Retinal pigment epithelial cell (primary cell): ENCODE measurements at regions not wholly inside any gene's neighbourhood (a gene's known extent, or its start where the extent isn't known, plus 50 kb on each side); places are given as distances from the start of the nearest gene placed in this dataset.

Experiments used
- DNase-seq: peaks from one replicate; pipeline ENCODE4 v3.0.0-alpha.2; 2010; ENCODE audit warnings: low read depth
- H3K4me3 ChIP-seq: 2 replicates; pipeline ENCODE4 v1.5.1; 2011; ENCODE audit warnings: mild to moderate bottlenecking, low read length, control low read depth, moderate library complexity
- TF ChIP-seq, protein P1 (sequence below): conservative IDR thresholded peaks from 2 replicates; pipeline ENCODE4 v1.5.1; 2011; ENCODE audit warnings: low read depth, low read length, control low read depth, inconsistent platforms

DNA sequence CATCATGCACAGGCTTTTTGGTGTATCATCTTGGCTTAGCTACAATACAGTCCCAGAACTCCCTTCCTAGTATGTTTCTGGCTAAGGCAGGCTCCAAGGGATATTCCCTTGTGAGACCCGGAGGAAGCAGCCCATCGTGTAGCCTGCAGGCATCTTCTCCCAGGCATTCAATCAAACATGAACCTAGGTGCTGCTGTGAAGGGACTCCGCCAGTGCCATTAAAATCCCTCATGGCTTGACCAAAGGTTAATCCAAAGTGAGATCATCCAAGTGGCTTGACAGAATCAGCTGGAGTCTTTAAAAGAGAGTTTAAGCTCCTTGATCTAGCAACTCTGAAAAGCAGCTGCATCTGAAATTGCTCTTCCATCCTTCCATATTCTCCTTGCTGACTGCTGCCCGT, 333.9 kb downstream of the DIRAS2 start:
- H3K4me3 ChIP-seq = no peak overlapping the region
- TF ChIP-seq, protein P1, sequence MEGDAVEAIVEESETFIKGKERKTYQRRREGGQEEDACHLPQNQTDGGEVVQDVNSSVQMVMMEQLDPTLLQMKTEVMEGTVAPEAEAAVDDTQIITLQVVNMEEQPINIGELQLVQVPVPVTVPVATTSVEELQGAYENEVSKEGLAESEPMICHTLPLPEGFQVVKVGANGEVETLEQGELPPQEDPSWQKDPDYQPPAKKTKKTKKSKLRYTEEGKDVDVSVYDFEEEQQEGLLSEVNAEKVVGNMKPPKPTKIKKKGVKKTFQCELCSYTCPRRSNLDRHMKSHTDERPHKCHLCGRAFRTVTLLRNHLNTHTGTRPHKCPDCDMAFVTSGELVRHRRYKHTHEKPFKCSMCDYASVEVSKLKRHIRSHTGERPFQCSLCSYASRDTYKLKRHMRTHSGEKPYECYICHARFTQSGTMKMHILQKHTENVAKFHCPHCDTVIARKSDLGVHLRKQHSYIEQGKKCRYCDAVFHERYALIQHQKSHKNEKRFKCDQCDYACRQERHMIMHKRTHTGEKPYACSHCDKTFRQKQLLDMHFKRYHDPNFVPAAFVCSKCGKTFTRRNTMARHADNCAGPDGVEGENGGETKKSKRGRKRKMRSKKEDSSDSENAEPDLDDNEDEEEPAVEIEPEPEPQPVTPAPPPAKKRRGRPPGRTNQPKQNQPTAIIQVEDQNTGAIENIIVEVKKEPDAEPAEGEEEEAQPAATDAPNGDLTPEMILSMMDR = no peak
- DNase-seq = no peak

DNA sequence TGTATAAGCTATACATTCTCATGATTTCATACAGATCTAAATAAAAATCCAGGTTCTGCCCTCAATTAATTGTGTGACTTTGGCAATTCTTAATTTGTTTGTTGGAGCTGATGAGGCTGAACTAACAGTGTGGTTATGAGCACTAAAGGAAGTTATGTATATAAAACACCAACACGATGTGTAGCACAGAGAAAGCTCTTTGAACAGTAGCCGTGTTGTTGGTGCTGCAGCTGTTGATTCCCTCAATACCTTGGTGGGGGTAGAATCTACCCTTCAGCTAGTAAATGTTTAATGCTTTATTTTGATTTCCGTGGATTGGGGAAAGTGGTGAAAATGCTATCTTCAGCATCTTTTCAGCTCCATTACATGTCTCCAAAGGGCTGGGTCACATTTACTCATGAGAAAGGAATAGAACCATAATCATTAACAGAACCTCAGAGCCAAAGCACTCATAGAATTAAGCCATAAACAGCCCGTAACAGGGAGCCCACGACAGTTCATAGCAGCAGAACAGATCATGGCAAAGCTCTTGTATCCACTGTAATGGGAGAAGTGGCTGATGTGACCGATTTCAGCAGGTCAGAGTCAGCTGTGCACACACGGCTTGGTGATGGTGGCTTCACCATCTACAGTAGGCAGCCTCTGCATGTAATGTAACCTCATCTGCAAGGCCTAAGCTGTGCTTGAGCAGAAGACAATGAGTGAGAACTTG, 332.7 kb downstream of the DIRAS2 start:
- no peak for DNase-seq
- TF ChIP-seq, protein P1 = no peak

DNA sequence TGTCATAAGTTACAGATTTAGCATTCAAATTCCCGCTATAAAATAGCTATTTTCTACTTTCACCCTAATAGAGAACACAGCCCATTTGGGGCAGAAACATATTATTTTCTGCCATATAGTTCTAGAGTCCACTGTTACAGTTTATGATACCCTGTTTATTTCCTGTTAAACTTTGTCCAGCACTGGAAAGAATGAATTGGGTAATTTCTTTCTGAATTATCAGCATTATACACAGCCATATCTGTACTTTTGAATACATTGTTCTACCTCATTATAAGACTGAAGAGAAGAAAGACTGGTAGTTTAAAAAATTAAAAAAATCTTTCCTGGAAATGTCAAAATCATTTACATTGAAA, 332.1 kb downstream of the DIRAS2 start:
- no peak overlapping the region for H3K4me3 ChIP-seq
- TF ChIP-seq, protein P1 = no peak
- DNase-seq = no peak

More for the DNA sequence above, 332.7 kb downstream of the DIRAS2 start:
- H3K4me3 ChIP-seq = no peak overlapping the region

DNA sequence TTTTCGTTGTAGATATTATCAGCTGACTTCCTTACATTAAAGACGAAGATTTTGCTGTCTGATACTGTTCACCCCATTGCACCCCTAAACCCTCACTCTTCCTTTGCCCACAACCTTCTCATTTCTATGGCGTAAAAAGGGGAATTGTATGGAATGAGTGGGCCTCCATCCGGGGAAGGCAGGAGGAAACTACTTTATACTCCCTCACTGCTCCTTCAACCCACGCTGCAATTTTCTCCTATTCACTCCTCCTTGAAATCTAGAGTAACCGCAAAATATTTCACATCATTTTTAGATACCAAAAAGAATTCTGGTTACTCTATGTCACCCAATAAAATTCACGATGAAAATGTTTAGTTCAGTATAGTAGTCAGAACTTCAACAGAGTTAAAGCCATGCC, 330.8 kb downstream of the DIRAS2 start:
- TF ChIP-seq, protein P1 = no peak
- no peak overlapping the region for H3K4me3 ChIP-seq
- DNase-seq = no peak

DNA sequence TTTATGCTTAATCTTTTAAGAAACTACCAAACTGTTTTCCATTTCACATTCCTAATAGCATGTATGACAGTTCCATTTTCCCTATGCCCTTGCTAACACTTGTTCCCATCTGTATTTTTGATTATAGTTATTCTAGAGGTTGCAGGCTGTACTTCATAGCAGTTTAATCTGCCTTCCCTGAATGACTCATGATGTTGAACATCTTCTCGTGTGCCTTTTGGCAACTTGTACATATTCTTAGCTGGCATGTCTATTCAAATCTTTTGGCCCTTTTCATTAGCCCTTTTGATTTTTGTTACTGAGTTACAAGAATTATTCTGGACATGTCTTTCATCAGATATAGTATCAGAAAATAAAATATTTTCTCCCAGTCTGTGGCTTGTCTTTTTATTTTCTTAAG, 320.3 kb downstream of the DIRAS2 start:
- no peak for DNase-seq
- H3K4me3 ChIP-seq = no peak overlapping the region
- TF ChIP-seq, protein P1 = no peak

DNA sequence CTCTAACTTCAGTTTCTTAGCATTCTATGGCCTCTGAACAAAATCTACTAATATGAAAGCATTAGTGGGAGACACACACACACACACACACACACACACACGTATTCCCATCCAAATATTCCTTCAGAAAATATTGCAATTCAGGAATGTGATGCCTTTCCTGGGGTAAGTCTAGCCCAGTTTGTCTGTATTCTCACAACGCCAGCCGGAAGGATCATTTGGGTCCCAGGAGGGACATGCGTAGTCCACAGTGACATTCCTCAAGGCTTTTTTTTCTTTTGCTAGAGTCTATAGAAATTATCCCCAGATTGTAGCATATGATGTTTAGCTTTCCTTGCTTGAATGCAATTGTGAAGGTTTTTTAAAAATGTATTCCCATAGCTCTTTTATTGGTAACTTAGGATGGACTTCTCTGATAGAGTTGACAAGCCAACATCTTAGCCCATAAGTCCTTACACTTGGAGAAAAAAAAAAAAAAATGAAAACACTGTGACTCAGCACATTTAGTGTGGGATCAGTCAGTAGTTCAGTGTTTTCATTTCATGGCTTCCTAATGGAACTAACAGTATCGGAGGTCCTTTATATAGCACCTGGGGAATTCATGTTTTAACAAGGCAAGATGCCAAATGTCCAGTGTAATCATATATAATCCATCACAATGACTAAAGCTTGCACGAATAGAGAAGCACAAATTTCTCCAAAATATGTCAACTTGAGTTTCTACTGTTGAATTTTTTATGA, 316.5 kb downstream of the DIRAS2 start:
- DNase-seq = peak; percentile 10
- no peak overlapping the region for H3K4me3 ChIP-seq
- TF ChIP-seq, protein P1 = no peak

DNA sequence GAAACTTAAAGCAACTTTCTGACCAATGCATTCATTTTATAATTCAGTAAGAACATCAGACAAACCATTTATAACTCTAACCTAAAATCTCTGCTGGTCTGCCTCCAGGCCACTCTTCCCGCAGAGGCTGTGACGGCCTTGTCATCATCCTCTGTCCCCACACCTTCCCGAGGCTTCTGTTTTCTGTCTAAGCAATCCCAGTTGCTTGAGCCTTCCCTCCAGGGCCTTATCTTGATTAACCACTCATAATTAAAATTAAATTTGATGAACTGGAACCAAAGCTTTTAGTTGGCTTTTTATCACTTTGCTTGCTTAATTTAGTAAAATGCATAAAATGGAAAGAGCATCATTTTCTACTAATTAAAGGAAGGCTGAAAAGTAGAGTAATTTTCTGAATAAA, 312.4 kb downstream of the DIRAS2 start:
- DNase-seq = no peak
- H3K4me3 ChIP-seq = no peak overlapping the region
- TF ChIP-seq, protein P1 = no peak
